GM19438 (cell line): ENCODE measurements at regions not wholly inside any gene's neighbourhood (a gene's known extent, or its start where the extent isn't known, plus 50 kb on each side); places are given as distances from the start of the nearest gene placed in this dataset.
"Not testable (repeated sequence)": the region's sequence is repeated elsewhere in the genome, so short reads cannot be mapped to it uniquely, and the experiment has no call there.

Experiments used
- ATAC-seq: cut with Tn5 transposase; IDR thresholded peaks from one replicate; pipeline ENCODE4 v1.9.1; 2021; ENCODE audit warnings: low read depth; ENCODE audit not compliant: unreplicated experiment

GRCh38 chrX:118211891-118212816 is 95.5 kb upstream of the KLHL13 start:
- ATAC-seq: peak; percentile 47

GRCh38 chrX:118212817-118213183 is 96.2 kb upstream of the KLHL13 start:
- peak; percentile 81 for ATAC-seq

GRCh38 chrX:118215346-118215745 is 98.7 kb upstream of the KLHL13 start:
- no peak for ATAC-seq

- ATAC-seq: no peak
Measured at GRCh38 chrX:118216087-118216486, 99.5 kb upstream of the KLHL13 start.

GRCh38 chrX:118216509-118216908 is 99.9 kb upstream of the KLHL13 start:
- no peak for ATAC-seq

GRCh38 chrX:118218079-118218478 is 101.5 kb upstream of the KLHL13 start:
- ATAC-seq: no peak

- ATAC-seq: no peak
Measured at GRCh38 chrX:118218940-118219339, 102.3 kb upstream of the KLHL13 start.

- no peak for ATAC-seq
Measured at GRCh38 chrX:118219866-118220265, 103.3 kb upstream of the KLHL13 start.

GRCh38 chrX:118220509-118220908 is 103.9 kb upstream of the KLHL13 start:
- no peak for ATAC-seq

- no peak for ATAC-seq
Measured at GRCh38 chrX:118221270-118221669, 104.7 kb upstream of the KLHL13 start.

- no peak for ATAC-seq
Measured at GRCh38 chrX:118221733-118222132, 105.1 kb upstream of the KLHL13 start.

- no peak for ATAC-seq
Measured at GRCh38 chrX:118222421-118222820, 105.8 kb upstream of the KLHL13 start.

- peak; percentile 71 for ATAC-seq
Measured at GRCh38 chrX:118225711-118226428, 109.3 kb upstream of the KLHL13 start.

GRCh38 chrX:118228041-118228440 is 111.4 kb upstream of the KLHL13 start:
- ATAC-seq: no peak

GRCh38 chrX:118228456-118228855 is 111.8 kb upstream of the KLHL13 start:
- no peak for ATAC-seq

GRCh38 chrX:118231464-118231863 is 114.4 kb upstream of the WDR44 start:
- ATAC-seq: no peak

- no peak for ATAC-seq
Measured at GRCh38 chrX:118239178-118239870, 106.6 kb upstream of the WDR44 start.

- ATAC-seq: no peak
Measured at GRCh38 chrX:118239913-118240698, 105.8 kb upstream of the WDR44 start.

GRCh38 chrX:118246961-118247360 is 98.9 kb upstream of the WDR44 start:
- not testable (repeated sequence) for ATAC-seq

- no peak for ATAC-seq
Measured at GRCh38 chrX:118249146-118249545, 96.8 kb upstream of the WDR44 start.
